Common myeloid progenitor, CD34-positive (primary cell): ENCODE measurements at regions not wholly inside any gene's neighbourhood (a gene's known extent, or its start where the extent isn't known, plus 50 kb on each side); places are given as distances from the start of the nearest gene placed in this dataset.

Source experiments
- CTCF ChIA-PET: fragments of 350-600 bp; sonication (Branson Sonifier 250); formaldehyde crosslinking; loops from one replicate; lab custom pipeline; 2021; ENCODE audit warnings: antibody characterized with exemption; lab: Charles Lee
- POLR2A ChIA-PET: fragments of 350-600 bp; sonication (Branson Sonifier 250); formaldehyde crosslinking; loops from one replicate; lab custom pipeline; 2021; ENCODE audit warnings: antibody characterized with exemption; lab: Charles Lee
- DNase-seq, 3 donors: peaks; one replicate each; pipeline versions ENCODE4 v3.0.0 to v3.0.0-alpha.2; 2013
- H3K27ac ChIP-seq, 2 experiments: 1 replicate in 1 of 2; 2 replicates in 1 of 2; pipeline ENCODE4 v1.7.0; 2013; ENCODE audit warnings: inconsistent platforms in 2 of 2, low read length in 2 of 2, mild to moderate bottlenecking in 2 of 2, low read depth in 1 of 2, moderate library complexity in 1 of 2; ENCODE audit not compliant: severe bottlenecking in 2 of 2, insufficient read depth in 1 of 2, poor library complexity in 1 of 2
- H3K27me3 ChIP-seq, 5 experiments: replicated peaks in 2 of 5; 1 replicate in 3 of 5; 2 replicates in 2 of 5; pipeline versions ENCODE4 v1.6.1 to v1.7.0; 2013; ENCODE audit warnings: low read length in 4 of 5, mild to moderate bottlenecking in 2 of 5, moderate library complexity in 2 of 5, inconsistent platforms in 1 of 5; ENCODE audit not compliant: insufficient read depth in 5 of 5, control insufficient read depth in 4 of 5
- H3K36me3 ChIP-seq, 4 experiments: 1 replicate in 2 of 4; 2 replicates in 2 of 4; pipeline versions ENCODE4 v1.6.1 to v1.7.0; 2013; ENCODE audit warnings: low read length in 3 of 4, control low read depth in 1 of 4, mild to moderate bottlenecking in 1 of 4; ENCODE audit not compliant: control insufficient read depth in 4 of 4, insufficient read depth in 4 of 4
- H3K4me1 ChIP-seq, 4 experiments: 1 replicate in 3 of 4; 2 replicates in 1 of 4; pipeline versions ENCODE4 v1.6.1 to v1.7.1; 2013; ENCODE audit warnings: low read length in 3 of 4, mild to moderate bottlenecking in 3 of 4, control low read depth in 1 of 4, inconsistent platforms in 1 of 4, moderate library complexity in 1 of 4; ENCODE audit not compliant: control insufficient read depth in 4 of 4, insufficient read depth in 4 of 4; ENCODE audit errors: control extremely low read depth in 1 of 4
- H3K4me3 ChIP-seq, 7 experiments: 1 replicate in 4 of 7; 2 replicates in 3 of 7; pipeline versions ENCODE4 v1.5.1 to v1.7.0; 2013; ENCODE audit warnings: mild to moderate bottlenecking in 7 of 7, low read length in 6 of 7, moderate library complexity in 6 of 7, inconsistent platforms in 2 of 7, low read depth in 2 of 7, control low read depth in 1 of 7; ENCODE audit not compliant: insufficient read depth in 4 of 7, control insufficient read depth in 1 of 7; ENCODE audit errors: extremely low read depth in 1 of 7
- H3K9me3 ChIP-seq, 5 experiments: 1 replicate in 4 of 5; 2 replicates in 1 of 5; pipeline versions ENCODE4 v1.6.1 to v1.7.1; 2013; ENCODE audit warnings: low read length in 4 of 5, mild to moderate bottlenecking in 2 of 5, inconsistent platforms in 1 of 5, low read depth in 1 of 5, moderate library complexity in 1 of 5; ENCODE audit not compliant: control insufficient read depth in 4 of 5, insufficient read depth in 2 of 5; ENCODE audit errors: control extremely low read depth in 1 of 5
- WGBS: methylation state at CpG from one replicate; pipeline ENCODE4 v1.1.5; 2013; ENCODE audit not compliant: insufficient coverage; 5-methylcytosine and 5-hydroxymethylcytosine counted together

- Histone ChIP-seq H3K27me3 (no peaks in the 10 kb centered on the region), H3K27ac (no peak overlapping the region), H3K4me3 (no peak overlapping the region), H3K9me3 (no peaks in the 10 kb centered on the region), H3K4me1 (no peaks in the 10 kb centered on the region), H3K36me3 (no peaks in the 10 kb centered on the region)
- CTCF ChIA-PET: no interaction called here
- 81% methylated on average over 5 of the region's 5 CpGs for WGBS
- DNase-seq: no peak
- POLR2A ChIA-PET: no interaction called here
These were observed 234.6 kb downstream of the PPP1R3A start for GRCh38 chr7:113684165-113684564.

GRCh38 chr7:113677811-113678210 is 241.0 kb downstream of the PPP1R3A start:
- CTCF ChIA-PET: no interaction called here

GRCh38 chr7:113664867-113665266 is 253.9 kb downstream of the PPP1R3A start:
- whole genome bisulfite sequencing: no CpG with 5 or more reads among the region's 1 CpG
- Histone ChIP-seq H3K27ac (no peak overlapping the region), H3K9me3 (no peaks in the 10 kb centered on the region), H3K4me3 (no peak overlapping the region), H3K27me3 (no peaks in the 10 kb centered on the region), H3K4me1 (no peaks in the 10 kb centered on the region), H3K36me3 (no peaks in the 10 kb centered on the region)
- ChIA-PET CTCF (no interaction called here), POLR2A (no interaction called here)
- no peak for DNase-seq

More at GRCh38 chr7:113677811-113678210, 241.0 kb downstream of the PPP1R3A start:
- H3K27me3 ChIP-seq: no peaks in the 10 kb centered on the region
- 100% methylated on average over 1 of the region's 3 CpGs for WGBS
- no peaks in the 10 kb centered on the region for H3K9me3 ChIP-seq
- POLR2A ChIA-PET: no interaction called here
- no peaks in the 10 kb centered on the region for H3K4me1 ChIP-seq
- H3K36me3 ChIP-seq: no peaks in the 10 kb centered on the region
- H3K27ac ChIP-seq: no peak overlapping the region
- no peak overlapping the region for H3K4me3 ChIP-seq
- DNase-seq: no peak

- Histone ChIP-seq H3K27ac (no peak overlapping the region), H3K4me3 (no peak overlapping the region), H3K36me3 (no peaks in the 10 kb centered on the region), H3K4me1 (no peaks in the 10 kb centered on the region), H3K27me3 (no peaks in the 10 kb centered on the region), H3K9me3 (no peaks in the 10 kb centered on the region)
- CTCF ChIA-PET: no interaction called here
- POLR2A ChIA-PET: no interaction called here
- no peak for DNase-seq
These were observed 259.4 kb downstream of the PPP1R3A start for GRCh38 chr7:113659416-113659815.

GRCh38 chr7:113657603-113658002 is 261.2 kb downstream of the PPP1R3A start:
- ChIA-PET CTCF (no interaction called here), POLR2A (no interaction called here)
- Histone ChIP-seq H3K4me1 (no peaks in the 10 kb centered on the region), H3K36me3 (no peaks in the 10 kb centered on the region), H3K27me3 (no peaks in the 10 kb centered on the region), H3K4me3 (no peak overlapping the region), H3K27ac (no peak overlapping the region), H3K9me3 (no peaks in the 10 kb centered on the region)
- no peak for DNase-seq
- no CpG with 5 or more reads among the region's 1 CpG for WGBS

- Histone ChIP-seq H3K27me3 (no peaks in the 10 kb centered on the region), H3K9me3 (no peaks in the 10 kb centered on the region), H3K4me1 (no peaks in the 10 kb centered on the region), H3K27ac (no peak overlapping the region), H3K4me3 (no peak overlapping the region), H3K36me3 (no peaks in the 10 kb centered on the region)
- DNase-seq: no peak
- POLR2A ChIA-PET: no interaction called here
- CTCF ChIA-PET: no interaction called here
- WGBS: no CpG with 5 or more reads among the region's 1 CpG
These were observed 266.3 kb downstream of the PPP1R3A start for GRCh38 chr7:113652501-113652900.

- no CpG with 5 or more reads among the region's 1 CpG for WGBS
- Histone ChIP-seq H3K4me3 (no peak overlapping the region), H3K9me3 (no peaks in the 10 kb centered on the region), H3K4me1 (no peaks in the 10 kb centered on the region), H3K27ac (no peak overlapping the region), H3K27me3 (no peaks in the 10 kb centered on the region), H3K36me3 (no peaks in the 10 kb centered on the region)
- ChIA-PET CTCF (no interaction called here), POLR2A (no interaction called here)
- DNase-seq: no peak
These were observed 269.3 kb downstream of the PPP1R3A start for GRCh38 chr7:113649556-113649955.
